ENCODE measurements at regions not wholly inside any gene's neighbourhood (a gene's known extent, or its start where the extent isn't known, plus 50 kb on each side); places are given as distances from the start of the nearest gene placed in this dataset.

DNA sequence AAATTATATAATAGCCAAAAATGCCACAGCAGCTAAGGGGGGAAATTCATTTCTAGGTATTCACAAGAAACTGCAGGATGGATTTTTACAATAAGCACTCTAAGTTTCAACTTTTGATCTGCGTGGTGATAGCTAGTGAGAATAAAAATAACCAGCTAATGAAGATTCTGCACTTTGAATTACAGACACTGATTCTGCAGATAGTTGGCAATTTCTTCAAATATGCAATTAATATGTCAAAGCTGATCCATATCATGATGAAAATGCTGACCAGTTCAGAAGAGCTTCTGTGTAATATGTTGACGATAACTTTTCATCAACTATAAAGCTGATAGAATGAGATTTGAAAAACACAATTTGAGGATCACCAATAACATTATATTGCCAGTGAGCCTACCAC is 1272.9 kb downstream of the EFNB2 start:
- TF ChIP-seq, protein P1, sequence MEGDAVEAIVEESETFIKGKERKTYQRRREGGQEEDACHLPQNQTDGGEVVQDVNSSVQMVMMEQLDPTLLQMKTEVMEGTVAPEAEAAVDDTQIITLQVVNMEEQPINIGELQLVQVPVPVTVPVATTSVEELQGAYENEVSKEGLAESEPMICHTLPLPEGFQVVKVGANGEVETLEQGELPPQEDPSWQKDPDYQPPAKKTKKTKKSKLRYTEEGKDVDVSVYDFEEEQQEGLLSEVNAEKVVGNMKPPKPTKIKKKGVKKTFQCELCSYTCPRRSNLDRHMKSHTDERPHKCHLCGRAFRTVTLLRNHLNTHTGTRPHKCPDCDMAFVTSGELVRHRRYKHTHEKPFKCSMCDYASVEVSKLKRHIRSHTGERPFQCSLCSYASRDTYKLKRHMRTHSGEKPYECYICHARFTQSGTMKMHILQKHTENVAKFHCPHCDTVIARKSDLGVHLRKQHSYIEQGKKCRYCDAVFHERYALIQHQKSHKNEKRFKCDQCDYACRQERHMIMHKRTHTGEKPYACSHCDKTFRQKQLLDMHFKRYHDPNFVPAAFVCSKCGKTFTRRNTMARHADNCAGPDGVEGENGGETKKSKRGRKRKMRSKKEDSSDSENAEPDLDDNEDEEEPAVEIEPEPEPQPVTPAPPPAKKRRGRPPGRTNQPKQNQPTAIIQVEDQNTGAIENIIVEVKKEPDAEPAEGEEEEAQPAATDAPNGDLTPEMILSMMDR (IDR thresholded peaks at IDR 0.05), result no peak
- no peak for TF ChIP-seq POLR2A (IDR thresholded peaks at IDR 0.05)
